ENCODE measurements at regions not wholly inside any gene's neighbourhood (a gene's known extent, or its start where the extent isn't known, plus 50 kb on each side); places are given as distances from the start of the nearest gene placed in this dataset.
"Not testable (repeated sequence)": the region's sequence is repeated elsewhere in the genome, so short reads cannot be mapped to it uniquely, and the experiment has no call there.

DNA sequence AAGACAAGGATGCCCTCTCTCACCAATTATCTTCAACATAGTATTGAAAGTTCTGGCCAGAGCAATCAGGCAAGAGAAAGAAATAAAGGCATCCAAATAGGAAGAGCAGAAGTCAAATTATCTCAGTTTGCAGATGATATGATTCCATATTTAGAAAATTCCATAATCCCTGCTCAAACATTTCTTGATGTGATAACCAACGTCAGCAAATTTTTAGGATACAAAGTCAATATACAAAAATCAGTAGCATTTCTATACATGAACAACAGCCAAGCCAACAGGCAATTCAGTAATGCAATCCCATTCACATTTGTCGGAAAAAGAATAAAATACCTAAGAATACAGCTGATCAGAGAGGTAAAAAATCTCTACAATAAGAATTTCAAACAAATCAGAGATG lies 969.7 kb upstream of the USP15 start:
- Histone ChIP-seq H3K4me1 (ENCODE audit: insufficient read depth, low read length) (no peaks in the 10 kb centered on the region), H3K9ac (ENCODE audit: low read depth, low read length) (no peak overlapping the region), H3K9me3 (ENCODE audit: control insufficient read depth, insufficient read depth, low read length) (peaks cover 18% of the 10 kb centered on the region), H3K36me3 (ENCODE audit: insufficient read depth, low read length) (no peaks in the 10 kb centered on the region)

GRCh38 chr12:61291647-61292046 lies 968.6 kb upstream of the USP15 start:
- no peaks in the 10 kb centered on the region for H3K36me3 ChIP-seq (ENCODE audit: insufficient read depth, low read length)
- H3K9ac ChIP-seq (ENCODE audit: low read depth, low read length) = no peak overlapping the region
- H3K4me1 ChIP-seq (ENCODE audit: insufficient read depth, low read length) = no peaks in the 10 kb centered on the region
- peaks cover 18% of the 10 kb centered on the region for H3K9me3 ChIP-seq (ENCODE audit: control insufficient read depth, insufficient read depth, low read length)

DNA sequence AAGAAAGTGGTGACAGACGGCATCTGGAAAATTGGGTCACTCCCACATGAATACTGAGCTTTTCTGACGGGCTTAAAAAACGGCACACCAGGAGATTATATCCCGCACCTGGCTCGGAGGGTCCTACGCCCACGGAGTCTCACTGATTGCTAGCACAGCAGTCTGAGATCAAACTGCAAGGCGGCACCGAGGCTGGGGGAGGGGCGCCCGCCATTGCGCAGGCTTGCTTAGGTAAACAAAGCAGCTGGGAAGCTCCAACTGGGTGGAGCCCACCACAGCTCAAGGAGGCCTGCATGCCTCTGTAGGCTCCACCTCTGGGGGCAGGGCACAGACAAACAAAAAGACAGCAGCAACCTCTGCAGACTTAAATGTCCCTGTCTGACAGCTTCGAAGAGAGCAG lies 966.2 kb upstream of the USP15 start:
- not testable (repeated sequence) for H3K4me1 ChIP-seq (ENCODE audit: insufficient read depth, low read length); H3K36me3 ChIP-seq (ENCODE audit: insufficient read depth, low read length); H3K9ac ChIP-seq (ENCODE audit: low read depth, low read length)
- H3K9me3 ChIP-seq (ENCODE audit: control insufficient read depth, insufficient read depth, low read length) = peaks cover 11% of the 10 kb centered on the region

- no peak overlapping the region for H3K9ac ChIP-seq (ENCODE audit: low read depth, low read length)
- no peaks in the 10 kb centered on the region for H3K9me3 ChIP-seq (ENCODE audit: control insufficient read depth, insufficient read depth, low read length)
- H3K4me1 ChIP-seq (ENCODE audit: insufficient read depth, low read length) = no peaks in the 10 kb centered on the region
- H3K36me3 ChIP-seq (ENCODE audit: insufficient read depth, low read length) = no peaks in the 10 kb centered on the region
Observed at GRCh38 chr12:61301817-61302216, 958.4 kb upstream of the USP15 start.

DNA sequence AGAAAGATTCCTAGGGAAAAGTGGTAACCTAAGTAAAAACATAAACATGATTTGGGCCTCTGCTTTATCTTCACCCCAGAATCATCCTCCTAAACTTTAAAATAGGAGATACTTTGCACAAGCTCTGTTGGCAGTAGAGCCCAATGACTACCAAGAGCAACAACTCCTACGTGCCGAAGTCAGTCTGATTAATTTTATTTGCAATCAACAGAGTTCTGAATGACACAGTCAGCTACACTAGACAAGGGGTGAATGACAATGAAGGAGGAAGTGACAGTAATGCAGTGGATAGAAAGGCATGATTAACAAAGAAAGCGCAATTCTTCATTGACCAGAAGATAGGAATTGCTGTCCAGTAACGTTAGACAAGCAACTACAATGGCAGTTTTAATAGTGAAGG lies 957.9 kb upstream of the USP15 start:
- no peaks in the 10 kb centered on the region for H3K36me3 ChIP-seq (ENCODE audit: insufficient read depth, low read length)
- H3K9ac ChIP-seq (ENCODE audit: low read depth, low read length) = no peak overlapping the region
- H3K9me3 ChIP-seq (ENCODE audit: control insufficient read depth, insufficient read depth, low read length) = no peaks in the 10 kb centered on the region
- no peaks in the 10 kb centered on the region for H3K4me1 ChIP-seq (ENCODE audit: insufficient read depth, low read length)

DNA sequence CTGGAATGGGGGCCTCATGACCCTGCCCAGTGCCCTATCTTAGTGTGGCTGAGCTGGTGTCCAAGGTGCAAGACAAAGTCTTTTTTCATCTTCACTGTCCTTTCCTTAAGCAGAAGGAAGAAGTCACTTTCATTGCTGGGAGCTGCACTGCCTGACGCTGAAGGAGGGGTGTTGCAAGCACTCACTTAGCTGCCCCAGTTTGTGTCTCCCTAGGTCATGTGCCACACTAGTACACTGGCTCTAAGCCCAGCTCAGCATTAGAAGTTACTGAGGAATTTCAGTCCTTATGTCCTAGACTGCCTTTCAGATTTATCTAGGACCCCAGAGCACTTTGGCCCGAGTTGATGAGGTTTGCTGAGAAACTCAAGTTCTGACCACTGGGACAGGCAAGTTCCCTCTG lies 952.0 kb upstream of the USP15 start:
- Histone ChIP-seq H3K4me1 (ENCODE audit: insufficient read depth, low read length) (no peaks in the 10 kb centered on the region), H3K9me3 (ENCODE audit: control insufficient read depth, insufficient read depth, low read length) (no peaks in the 10 kb centered on the region), H3K9ac (ENCODE audit: low read depth, low read length) (no peak overlapping the region), H3K36me3 (ENCODE audit: insufficient read depth, low read length) (no peaks in the 10 kb centered on the region)

DNA sequence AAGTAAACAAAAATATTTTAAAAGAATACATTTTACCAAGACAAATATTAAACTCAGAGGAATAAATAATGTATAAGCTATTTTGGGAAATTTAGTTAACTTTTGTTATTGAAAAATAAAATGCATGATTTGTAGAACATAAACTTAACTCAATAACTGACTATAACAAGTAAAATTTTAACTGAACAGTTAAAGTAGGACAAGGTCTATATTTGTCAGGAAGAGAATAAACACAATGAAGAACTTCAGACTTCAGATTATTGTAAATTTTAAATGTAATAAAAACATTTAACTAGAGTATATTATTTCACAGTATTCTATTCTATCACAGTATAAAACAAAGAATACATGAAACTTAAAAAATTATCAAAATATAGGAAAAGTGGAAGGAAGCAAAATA lies 948.8 kb upstream of the USP15 start:
- Histone ChIP-seq H3K4me1 (ENCODE audit: insufficient read depth, low read length) (no peaks in the 10 kb centered on the region), H3K9ac (ENCODE audit: low read depth, low read length) (no peak overlapping the region), H3K36me3 (ENCODE audit: insufficient read depth, low read length) (no peaks in the 10 kb centered on the region), H3K9me3 (ENCODE audit: control insufficient read depth, insufficient read depth, low read length) (no peaks in the 10 kb centered on the region; the same call in 1 of the 2 replicates)

DNA sequence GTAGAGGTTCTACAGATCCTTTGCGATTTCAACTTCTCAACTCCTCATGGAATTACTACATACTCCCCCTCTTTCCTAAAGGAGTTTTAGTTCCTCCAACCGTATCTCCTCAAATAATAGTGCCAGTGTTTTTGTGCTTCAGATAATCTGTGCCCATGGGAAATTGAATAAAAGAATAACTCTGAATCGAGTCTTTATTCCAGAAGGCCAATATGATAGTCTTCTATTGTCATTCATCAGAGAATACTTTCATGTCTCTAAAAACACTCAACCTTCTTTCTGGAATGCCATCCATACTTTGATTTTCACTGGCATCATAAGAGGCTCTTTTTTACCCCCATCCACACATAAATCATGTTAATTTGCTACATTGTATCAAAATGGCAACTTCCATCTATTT lies 911.3 kb upstream of the USP15 start:
- Histone ChIP-seq H3K36me3 (ENCODE audit: insufficient read depth, low read length) (no peaks in the 10 kb centered on the region), H3K9me3 (ENCODE audit: control insufficient read depth, insufficient read depth, low read length) (no peaks in the 10 kb centered on the region), H3K4me1 (ENCODE audit: insufficient read depth, low read length) (no peaks in the 10 kb centered on the region), H3K9ac (ENCODE audit: low read depth, low read length) (no peak overlapping the region)

DNA sequence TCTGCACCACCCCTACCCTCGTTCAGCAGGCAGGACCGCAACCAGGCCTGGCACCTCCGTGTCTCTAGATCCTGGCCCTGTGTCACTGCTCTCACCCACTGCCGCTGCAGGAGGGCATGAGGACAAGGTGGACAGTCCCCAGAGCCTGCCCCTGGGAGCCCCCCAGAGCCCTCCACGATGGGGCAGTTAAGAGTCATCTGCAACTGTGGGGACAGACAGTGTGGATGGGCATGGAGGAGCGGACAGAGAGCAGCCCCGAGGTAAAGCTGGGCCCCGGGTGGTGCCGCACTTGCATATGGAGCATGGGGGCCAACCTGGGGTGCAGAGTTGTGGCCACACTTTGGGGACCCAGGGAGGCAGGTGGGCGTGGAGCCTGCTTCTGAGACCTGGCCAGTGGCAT lies 905.1 kb upstream of the USP15 start:
- Histone ChIP-seq H3K4me1 (ENCODE audit: insufficient read depth, low read length) (no peaks in the 10 kb centered on the region), H3K9ac (ENCODE audit: low read depth, low read length) (no peak overlapping the region), H3K9me3 (ENCODE audit: control insufficient read depth, insufficient read depth, low read length) (no peaks in the 10 kb centered on the region), H3K36me3 (ENCODE audit: insufficient read depth, low read length) (no peaks in the 10 kb centered on the region)

GRCh38 chr12:61356485-61356884 lies 903.7 kb upstream of the USP15 start:
- Histone ChIP-seq H3K36me3 (ENCODE audit: insufficient read depth, low read length) (no peaks in the 10 kb centered on the region), H3K9me3 (ENCODE audit: control insufficient read depth, insufficient read depth, low read length) (no peaks in the 10 kb centered on the region), H3K4me1 (ENCODE audit: insufficient read depth, low read length) (no peaks in the 10 kb centered on the region)

GRCh38 chr12:61357496-61357895 lies 902.7 kb upstream of the USP15 start:
- no peaks in the 10 kb centered on the region for H3K4me1 ChIP-seq (ENCODE audit: insufficient read depth, low read length)

More at GRCh38 chr12:61356485-61356884, 903.7 kb upstream of the USP15 start:
- H3K9ac ChIP-seq (ENCODE audit: low read depth, low read length) = no peak overlapping the region

DNA sequence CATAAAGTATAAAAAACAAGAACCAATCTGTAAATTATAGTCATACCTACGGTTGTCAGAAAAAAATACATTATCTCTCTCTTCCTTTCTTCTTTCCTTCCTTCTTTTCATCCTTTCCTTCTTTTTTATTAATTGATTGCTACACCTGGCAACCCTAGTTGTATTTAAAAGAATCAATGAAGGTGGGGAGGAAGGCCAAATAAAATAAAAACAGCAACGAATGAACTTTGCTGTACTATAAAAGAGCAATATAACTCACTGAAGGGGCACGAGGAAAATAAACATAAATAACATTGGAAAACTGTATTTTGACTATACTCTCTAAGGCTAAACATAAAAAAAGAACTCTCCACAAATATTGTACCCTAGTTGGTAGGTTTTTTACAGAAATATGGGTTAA lies 898.2 kb upstream of the USP15 start:
- Histone ChIP-seq H3K9me3 (ENCODE audit: control insufficient read depth, insufficient read depth, low read length) (no peaks in the 10 kb centered on the region), H3K9ac (ENCODE audit: low read depth, low read length) (no peak overlapping the region), H3K36me3 (ENCODE audit: insufficient read depth, low read length) (no peaks in the 10 kb centered on the region), H3K4me1 (ENCODE audit: insufficient read depth, low read length) (no peaks in the 10 kb centered on the region)

More at GRCh38 chr12:61357496-61357895, 902.7 kb upstream of the USP15 start:
- no peaks in the 10 kb centered on the region for H3K9me3 ChIP-seq (ENCODE audit: control insufficient read depth, insufficient read depth, low read length)
- H3K36me3 ChIP-seq (ENCODE audit: insufficient read depth, low read length) = no peaks in the 10 kb centered on the region
- H3K9ac ChIP-seq (ENCODE audit: low read depth, low read length) = no peak overlapping the region

DNA sequence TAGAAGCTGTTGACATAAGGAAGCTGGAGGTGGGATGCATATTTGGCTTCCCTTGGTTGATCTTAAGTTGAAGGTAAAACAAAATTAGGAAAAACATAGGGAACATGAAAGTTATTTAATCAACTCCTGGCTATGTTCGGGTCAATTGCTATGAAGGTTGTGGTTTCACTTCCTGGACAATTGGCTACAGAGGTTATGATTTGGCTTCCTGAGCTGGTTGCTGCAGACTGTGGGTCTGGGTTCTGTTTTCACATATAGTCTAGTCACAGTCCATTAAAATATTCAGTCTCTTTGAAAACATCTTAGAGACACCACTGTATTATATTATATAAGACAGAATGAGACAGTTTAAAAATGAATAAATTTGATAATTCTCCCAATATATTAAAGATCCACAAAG lies 895.2 kb upstream of the USP15 start:
- Histone ChIP-seq H3K4me1 (ENCODE audit: insufficient read depth, low read length) (no peaks in the 10 kb centered on the region), H3K9me3 (ENCODE audit: control insufficient read depth, insufficient read depth, low read length) (no peaks in the 10 kb centered on the region), H3K36me3 (ENCODE audit: insufficient read depth, low read length) (no peaks in the 10 kb centered on the region), H3K9ac (ENCODE audit: low read depth, low read length) (no peak overlapping the region)

DNA sequence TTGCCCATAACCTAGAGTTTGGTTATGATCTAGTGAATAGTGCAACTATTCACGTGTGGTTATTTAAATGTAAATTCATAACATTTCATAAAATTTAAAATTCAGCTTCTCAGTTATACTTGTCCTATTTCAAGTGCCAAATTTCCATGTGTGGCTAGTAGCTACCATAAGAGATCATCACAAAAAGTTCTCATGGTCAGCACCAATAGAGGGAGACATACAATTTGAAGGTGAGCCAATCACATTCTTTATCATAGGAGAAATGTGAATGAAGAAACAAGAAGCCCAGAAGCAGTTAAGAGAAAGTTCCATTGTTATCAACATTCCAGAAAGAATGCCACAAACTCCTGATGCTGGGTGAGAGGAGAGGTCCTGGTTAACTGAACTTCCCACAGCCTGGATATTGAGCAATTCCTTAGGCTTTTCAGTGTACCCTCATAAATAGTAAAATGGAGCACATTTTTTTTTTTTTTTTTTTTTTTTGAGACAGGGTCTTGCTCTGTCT lies 892.9 kb upstream of the USP15 start:
- Histone ChIP-seq H3K9ac (ENCODE audit: low read depth, low read length) (no peak overlapping the region), H3K36me3 (ENCODE audit: insufficient read depth, low read length) (no peaks in the 10 kb centered on the region), H3K4me1 (ENCODE audit: insufficient read depth, low read length) (no peaks in the 10 kb centered on the region), H3K9me3 (ENCODE audit: control insufficient read depth, insufficient read depth, low read length) (no peaks in the 10 kb centered on the region)

DNA sequence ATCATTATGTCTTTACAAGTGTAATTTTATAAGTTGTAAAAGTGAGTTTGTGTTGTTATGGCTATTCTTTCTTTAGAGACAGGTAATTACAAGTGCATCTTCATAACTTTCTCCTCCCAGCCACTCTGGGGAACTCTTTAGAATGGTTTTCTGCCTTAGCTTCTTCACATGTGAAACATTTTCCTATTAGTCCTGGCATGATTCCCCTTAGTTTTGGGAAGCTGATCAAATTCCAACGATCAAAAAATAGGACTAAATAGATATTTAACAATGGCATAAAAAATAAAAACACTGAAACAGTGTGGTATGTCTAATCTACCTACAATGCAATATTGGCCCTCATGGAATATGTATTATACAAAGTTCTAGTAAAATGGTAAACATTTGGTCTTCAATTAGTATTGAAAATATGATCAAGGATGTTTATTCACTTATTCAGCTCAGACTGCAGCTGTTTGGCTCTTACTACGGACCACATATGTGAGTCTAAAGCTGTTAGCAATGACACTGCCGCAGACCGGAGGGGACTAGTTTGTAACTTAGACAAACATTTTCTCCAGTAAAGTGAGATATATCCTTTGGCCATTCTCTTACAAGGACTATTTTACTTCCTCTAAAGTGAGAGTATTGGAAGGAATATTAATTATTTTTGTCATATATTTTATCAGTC lies 890.8 kb upstream of the USP15 start:
- Histone ChIP-seq H3K9me3 (ENCODE audit: control insufficient read depth, insufficient read depth, low read length) (no peaks in the 10 kb centered on the region), H3K9ac (ENCODE audit: low read depth, low read length) (no peak overlapping the region), H3K36me3 (ENCODE audit: insufficient read depth, low read length) (no peaks in the 10 kb centered on the region), H3K4me1 (ENCODE audit: insufficient read depth, low read length) (no peaks in the 10 kb centered on the region)

Data from ES-I3 (cell line).